Mucosa of rectum (tissue), 2 donors: ENCODE measurements at regions not wholly inside any gene's neighbourhood (a gene's known extent, or its start where the extent isn't known, plus 50 kb on each side); places are given as distances from the start of the nearest gene placed in this dataset.

Source experiments
- H3K27ac ChIP-seq, 2 donors: one replicate each; pipeline ENCODE4 v1.7.0; 2013; ENCODE audit warnings: inconsistent platforms in 2 of 2, low read depth in 2 of 2, low read length in 2 of 2
- H3K27me3 ChIP-seq, 2 donors: one replicate each; pipeline ENCODE4 v1.7.0; 2013; ENCODE audit warnings: low read length in 2 of 2; ENCODE audit not compliant: control insufficient read depth in 2 of 2, insufficient read depth in 2 of 2
- H3K36me3 ChIP-seq, 2 donors: one replicate each; pipeline ENCODE4 v1.7.0; 2013; ENCODE audit warnings: low read length in 2 of 2; ENCODE audit not compliant: control insufficient read depth in 2 of 2, insufficient read depth in 2 of 2
- H3K4me1 ChIP-seq, 2 donors: one replicate each; pipeline ENCODE4 v1.7.0; 2013; ENCODE audit warnings: low read length in 2 of 2, mild to moderate bottlenecking in 1 of 2; ENCODE audit not compliant: control insufficient read depth in 2 of 2, insufficient read depth in 2 of 2
- H3K4me3 ChIP-seq, 2 donors: one replicate each; pipeline ENCODE4 v1.7.0; 2013; ENCODE audit warnings: low read length in 2 of 2
- H3K9ac ChIP-seq, 2 donors: one replicate each; pipeline ENCODE4 v1.7.0; 2013; ENCODE audit warnings: low read length in 2 of 2, low read depth in 1 of 2, mild to moderate bottlenecking in 1 of 2
- H3K9me3 ChIP-seq, 2 donors: one replicate each; pipeline ENCODE4 v1.7.0; 2013; ENCODE audit warnings: low read length in 2 of 2; ENCODE audit not compliant: control insufficient read depth in 2 of 2
- donor health status: healthy.
- donor health status: Normal muscosa, but diverticular disease.

GRCh38 chr2:12087671-12088380 is 341.4 kb downstream of the LPIN1 start:
- Histone ChIP-seq H3K9me3 (no peaks in the 10 kb centered on the region), H3K9ac (no peak overlapping the region), H3K4me1 (no peaks in the 10 kb centered on the region), H3K27me3 (no peaks in the 10 kb centered on the region), H3K36me3 (no peaks in the 10 kb centered on the region), H3K27ac (no peak overlapping the region), H3K4me3 (no peak overlapping the region)

GRCh38 chr2:12089001-12089400 is 342.6 kb downstream of the LPIN1 start:
- no peaks in the 10 kb centered on the region for H3K27me3 ChIP-seq

DNA sequence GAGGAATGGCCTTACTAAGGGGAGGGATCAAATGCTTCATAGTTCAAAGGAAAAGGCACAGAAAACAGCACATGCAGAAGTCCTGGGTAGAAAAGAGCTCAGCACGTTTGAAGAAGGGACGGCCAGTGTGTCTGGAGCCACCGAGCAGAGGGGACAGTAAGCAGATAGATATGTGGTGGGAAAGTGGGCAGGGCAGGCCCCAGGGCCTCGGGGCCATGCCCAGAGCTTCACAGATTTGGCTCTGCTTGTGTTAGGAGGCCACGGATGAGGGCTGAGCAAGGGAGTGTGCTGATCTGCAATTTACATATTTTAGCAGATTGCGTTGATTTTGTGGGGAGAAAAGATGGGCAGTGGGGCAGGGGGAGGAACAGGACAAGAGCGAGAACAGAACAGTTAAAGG is 343.1 kb downstream of the LPIN1 start:
- Histone ChIP-seq H3K27ac (no peak overlapping the region), H3K27me3 (no peaks in the 10 kb centered on the region), H3K9me3 (no peaks in the 10 kb centered on the region), H3K9ac (no peak overlapping the region), H3K4me3 (no peak overlapping the region), H3K4me1 (no peaks in the 10 kb centered on the region), H3K36me3 (no peaks in the 10 kb centered on the region)

More at GRCh38 chr2:12089001-12089400, 342.6 kb downstream of the LPIN1 start:
- H3K4me3 ChIP-seq = no peak overlapping the region
- H3K27ac ChIP-seq = no peak overlapping the region
- H3K36me3 ChIP-seq = no peaks in the 10 kb centered on the region
- no peaks in the 10 kb centered on the region for H3K9me3 ChIP-seq
- no peak overlapping the region for H3K9ac ChIP-seq
- no peaks in the 10 kb centered on the region for H3K4me1 ChIP-seq

DNA sequence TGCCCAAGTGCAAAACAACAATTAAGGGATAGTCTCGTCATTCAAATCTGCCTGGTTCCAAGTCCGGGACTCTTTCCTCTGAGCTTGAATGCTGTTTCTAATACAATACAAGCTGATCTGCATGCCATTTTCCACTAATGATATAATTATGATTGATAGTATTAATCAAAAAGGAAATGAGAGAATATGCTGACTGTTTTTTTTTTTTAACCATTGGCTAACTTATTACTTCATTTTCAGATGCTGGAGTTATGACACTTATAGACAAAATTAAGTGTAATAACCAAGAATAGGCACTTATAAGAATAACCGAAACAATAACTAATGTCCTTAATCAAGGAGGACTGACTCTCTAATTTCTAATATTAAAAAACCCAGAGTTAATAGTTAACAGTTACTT is 343.6 kb downstream of the LPIN1 start:
- no peak overlapping the region for H3K9ac ChIP-seq
- no peaks in the 10 kb centered on the region for H3K27me3 ChIP-seq
- no peak overlapping the region for H3K27ac ChIP-seq
- H3K9me3 ChIP-seq = no peaks in the 10 kb centered on the region
- no peaks in the 10 kb centered on the region for H3K36me3 ChIP-seq
- no peaks in the 10 kb centered on the region for H3K4me1 ChIP-seq
- no peak overlapping the region for H3K4me3 ChIP-seq

- no peak overlapping the region for H3K4me3 ChIP-seq
- no peaks in the 10 kb centered on the region for H3K9me3 ChIP-seq
- H3K9ac ChIP-seq = no peak overlapping the region
- no peak overlapping the region for H3K27ac ChIP-seq
- no peaks in the 10 kb centered on the region for H3K27me3 ChIP-seq
- H3K36me3 ChIP-seq = no peaks in the 10 kb centered on the region
- H3K4me1 ChIP-seq = no peaks in the 10 kb centered on the region
Measured at GRCh38 chr2:12090590-12090989, 344.2 kb downstream of the LPIN1 start.

DNA sequence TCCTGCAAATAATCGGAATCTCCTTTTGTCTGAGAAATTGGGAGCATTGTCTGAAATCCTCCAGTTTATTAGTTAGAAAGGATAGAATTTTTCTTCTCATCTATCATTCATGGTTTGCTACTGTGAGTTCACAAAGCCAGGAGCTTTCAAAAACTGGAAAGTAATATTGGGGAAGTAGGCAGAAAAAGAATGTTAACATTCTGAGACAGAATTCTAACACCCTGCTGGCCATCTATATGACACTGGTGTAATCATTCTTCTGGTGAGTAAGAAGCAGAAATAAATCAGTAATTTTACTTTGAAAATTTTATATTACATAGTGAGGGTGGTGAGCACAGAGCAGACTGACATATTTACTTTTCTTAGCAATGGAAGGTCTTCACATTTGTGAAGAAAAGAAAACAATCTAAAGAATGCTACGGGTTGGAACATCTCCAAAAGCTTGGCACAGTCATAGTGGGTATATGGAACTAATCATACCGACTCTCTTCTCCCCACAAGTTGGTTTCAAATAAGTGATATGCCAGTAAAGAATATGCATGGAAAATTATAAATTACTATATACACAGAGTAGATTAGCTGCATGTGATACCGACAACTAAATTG is 344.9 kb downstream of the LPIN1 start:
- Histone ChIP-seq H3K9ac (no peak overlapping the region), H3K4me1 (no peaks in the 10 kb centered on the region), H3K36me3 (no peaks in the 10 kb centered on the region)

GRCh38 chr2:12094134-12094533 is 347.7 kb downstream of the LPIN1 start:
- H3K27me3 ChIP-seq = no peaks in the 10 kb centered on the region

More for the DNA sequence above, 344.9 kb downstream of the LPIN1 start:
- H3K27me3 ChIP-seq = no peaks in the 10 kb centered on the region
- no peak overlapping the region for H3K4me3 ChIP-seq
- no peaks in the 10 kb centered on the region for H3K9me3 ChIP-seq
- H3K27ac ChIP-seq = no peak overlapping the region

DNA sequence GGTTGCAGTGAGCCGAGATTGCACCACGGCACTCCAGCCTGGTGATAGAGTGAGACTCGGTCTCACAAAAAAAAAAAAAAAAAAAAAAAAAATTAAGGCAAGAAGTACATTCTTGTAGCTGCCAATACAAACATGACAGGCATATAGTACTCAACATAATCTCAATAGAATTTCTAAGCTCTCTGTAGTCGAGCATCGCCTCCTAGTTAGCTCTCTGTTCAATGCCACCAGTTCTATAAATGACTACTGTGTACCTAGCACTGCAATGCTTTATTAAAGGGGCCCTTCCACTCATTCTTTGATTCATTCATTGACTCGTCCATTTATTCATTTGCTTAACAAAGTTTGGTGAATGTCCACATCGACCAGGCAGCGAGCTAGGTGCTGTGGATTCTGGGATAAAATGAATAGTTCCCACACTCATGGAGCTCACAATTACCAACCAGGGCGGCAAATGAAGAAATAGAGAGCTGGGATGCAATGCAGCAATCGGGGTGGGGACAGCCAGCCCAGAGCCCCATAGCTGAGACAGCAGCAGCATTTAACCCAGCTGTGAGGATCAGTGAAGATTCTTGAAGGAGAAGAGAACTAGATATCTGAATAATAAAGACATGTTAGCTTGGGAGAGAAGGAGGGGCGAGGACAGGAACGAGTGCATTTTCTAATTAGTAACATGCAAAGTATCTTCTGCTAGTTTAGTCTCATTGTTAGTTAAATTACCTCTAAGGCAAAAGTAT is 349.8 kb downstream of the LPIN1 start:
- Histone ChIP-seq H3K4me3 (no peak overlapping the region), H3K27ac (no peak overlapping the region), H3K9me3 (no peaks in the 10 kb centered on the region), H3K9ac (no peak overlapping the region), H3K4me1 (no peaks in the 10 kb centered on the region), H3K36me3 (no peaks in the 10 kb centered on the region), H3K27me3 (no peaks in the 10 kb centered on the region)

More at GRCh38 chr2:12094134-12094533, 347.7 kb downstream of the LPIN1 start:
- Histone ChIP-seq H3K9me3 (no peaks in the 10 kb centered on the region), H3K4me3 (no peak overlapping the region), H3K9ac (no peak overlapping the region), H3K27ac (no peak overlapping the region), H3K4me1 (no peaks in the 10 kb centered on the region), H3K36me3 (no peaks in the 10 kb centered on the region)

DNA sequence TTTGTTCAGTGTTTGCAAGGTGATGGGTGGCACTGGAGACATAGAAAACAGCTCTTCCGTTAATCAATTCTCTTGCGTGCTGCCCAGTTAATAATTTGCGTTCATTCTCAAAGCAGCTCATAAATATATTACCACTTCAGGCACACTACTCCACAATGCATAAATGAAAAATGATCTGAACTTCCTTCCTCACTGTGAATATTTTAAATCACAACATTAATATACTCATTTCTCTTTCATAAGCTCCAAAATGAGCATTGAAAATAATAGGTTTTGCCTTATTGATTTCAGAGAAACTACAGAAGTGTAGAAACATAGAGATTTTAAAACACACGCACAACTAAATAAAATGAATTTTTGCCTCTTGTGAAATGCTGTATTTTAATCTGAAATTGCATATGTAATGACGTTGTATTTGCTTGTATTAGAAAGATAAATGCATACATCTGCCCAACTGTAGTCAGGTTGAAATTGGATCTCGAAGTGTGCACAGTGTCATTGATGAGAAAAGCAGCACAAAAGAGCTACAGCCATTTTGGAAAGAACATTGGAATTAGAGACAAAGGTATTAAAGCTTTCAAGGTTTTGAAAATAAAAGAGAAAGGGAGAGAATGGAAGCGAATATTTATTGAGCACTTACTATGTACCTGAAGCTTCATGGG is 350.5 kb downstream of the LPIN1 start:
- no peaks in the 10 kb centered on the region for H3K4me1 ChIP-seq
- H3K9ac ChIP-seq = no peak overlapping the region
- H3K9me3 ChIP-seq = no peaks in the 10 kb centered on the region
- H3K4me3 ChIP-seq = no peak overlapping the region
- H3K27ac ChIP-seq = no peak overlapping the region
- no peaks in the 10 kb centered on the region for H3K36me3 ChIP-seq
- no peaks in the 10 kb centered on the region for H3K27me3 ChIP-seq

DNA sequence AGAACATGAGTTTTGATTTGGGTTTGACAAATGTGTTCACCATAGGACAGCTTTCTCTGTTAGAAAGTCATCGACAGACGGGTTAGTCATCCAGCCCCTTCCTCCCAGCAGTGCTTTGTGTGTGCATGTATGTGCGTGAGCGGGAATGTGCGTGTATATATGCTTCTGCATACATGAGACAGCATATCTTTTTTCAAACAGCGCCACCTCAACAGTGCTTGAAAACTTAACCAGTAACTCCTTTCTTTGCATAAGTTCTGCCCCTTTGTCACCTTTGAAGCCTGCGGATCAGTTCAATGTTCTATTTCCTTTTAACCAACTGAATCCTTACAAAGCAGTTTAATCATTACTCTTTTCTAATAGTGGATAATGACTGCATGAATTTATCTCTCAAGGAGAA is 351.4 kb downstream of the LPIN1 start:
- Histone ChIP-seq H3K9ac (no peak overlapping the region), H3K27me3 (no peaks in the 10 kb centered on the region), H3K4me3 (no peak overlapping the region), H3K9me3 (no peaks in the 10 kb centered on the region), H3K4me1 (no peaks in the 10 kb centered on the region), H3K27ac (no peak overlapping the region), H3K36me3 (no peaks in the 10 kb centered on the region)
